ENCODE measurements at regions not wholly inside any gene's neighbourhood (a gene's known extent, or its start where the extent isn't known, plus 50 kb on each side); places are given as distances from the start of the nearest gene placed in this dataset.

DNA sequence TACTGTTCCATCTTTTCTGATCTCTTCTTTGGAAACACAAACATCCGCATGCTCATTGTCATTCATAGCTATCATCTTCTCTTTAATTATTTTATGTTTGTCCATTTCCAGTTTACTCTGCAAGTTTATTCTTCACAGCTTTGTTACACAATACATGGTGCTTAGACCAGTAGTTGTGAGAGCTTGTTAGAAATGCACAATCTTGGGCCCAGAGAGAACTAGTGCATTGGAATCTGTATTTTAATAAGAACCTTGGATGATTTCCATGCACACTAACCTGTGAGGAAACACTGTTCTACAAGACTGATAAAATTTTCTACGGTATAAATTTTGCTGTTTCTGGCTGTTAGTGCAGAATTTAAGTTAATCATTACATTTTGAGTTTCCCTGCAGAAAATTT lies 59.3 kb upstream of the SLC2A13 start:
- H3K4me1 ChIP-seq: no peaks in the 10 kb centered on the region
- no peak overlapping the region for H2AFZ ChIP-seq (replicated peaks)
- H4K20me1 ChIP-seq (ENCODE audit: low read depth): no peaks in the 10 kb centered on the region
- H3F3A ChIP-seq (ENCODE audit: low read depth): no peaks in the 10 kb centered on the region
- Mint-ChIP-seq H3K27ac (no peak overlapping the region), H3K9me3 (peaks cover 33% of the 10 kb centered on the region), H3K4me3 (no peak overlapping the region), H3K36me3 (no peaks in the 10 kb centered on the region), H3K27me3 (ENCODE audit: insufficient read depth, low read depth) (no peaks in the 10 kb centered on the region), H3K4me1 (no peaks in the 10 kb centered on the region)
- TF ChIP-seq, protein P1, sequence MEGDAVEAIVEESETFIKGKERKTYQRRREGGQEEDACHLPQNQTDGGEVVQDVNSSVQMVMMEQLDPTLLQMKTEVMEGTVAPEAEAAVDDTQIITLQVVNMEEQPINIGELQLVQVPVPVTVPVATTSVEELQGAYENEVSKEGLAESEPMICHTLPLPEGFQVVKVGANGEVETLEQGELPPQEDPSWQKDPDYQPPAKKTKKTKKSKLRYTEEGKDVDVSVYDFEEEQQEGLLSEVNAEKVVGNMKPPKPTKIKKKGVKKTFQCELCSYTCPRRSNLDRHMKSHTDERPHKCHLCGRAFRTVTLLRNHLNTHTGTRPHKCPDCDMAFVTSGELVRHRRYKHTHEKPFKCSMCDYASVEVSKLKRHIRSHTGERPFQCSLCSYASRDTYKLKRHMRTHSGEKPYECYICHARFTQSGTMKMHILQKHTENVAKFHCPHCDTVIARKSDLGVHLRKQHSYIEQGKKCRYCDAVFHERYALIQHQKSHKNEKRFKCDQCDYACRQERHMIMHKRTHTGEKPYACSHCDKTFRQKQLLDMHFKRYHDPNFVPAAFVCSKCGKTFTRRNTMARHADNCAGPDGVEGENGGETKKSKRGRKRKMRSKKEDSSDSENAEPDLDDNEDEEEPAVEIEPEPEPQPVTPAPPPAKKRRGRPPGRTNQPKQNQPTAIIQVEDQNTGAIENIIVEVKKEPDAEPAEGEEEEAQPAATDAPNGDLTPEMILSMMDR (IDR thresholded peaks at IDR 0.05): no peak
- TF ChIP-seq EZH2phosphoT487 (IDR thresholded peaks at IDR 0.05) (no peak), EZH2 (IDR thresholded peaks at IDR 0.05) (no peak)
- no peaks in the 10 kb centered on the region for H3K27me3 ChIP-seq
- H3K9me3 ChIP-seq (ENCODE audit: low read depth): peaks cover 12% of the 10 kb centered on the region
- no peaks in the 10 kb centered on the region for H3K79me2 ChIP-seq (ENCODE audit: low read depth)
- no peak overlapping the region for H3K4me3 ChIP-seq
- no peak for DNase-seq (ENCODE audit: low spot score)
- H3K9ac ChIP-seq: no peak overlapping the region
- H3K4me2 ChIP-seq: no peak overlapping the region
- H3K36me3 ChIP-seq: peaks cover 4% of the 10 kb centered on the region
- no peak overlapping the region for H3K27ac ChIP-seq

DNA sequence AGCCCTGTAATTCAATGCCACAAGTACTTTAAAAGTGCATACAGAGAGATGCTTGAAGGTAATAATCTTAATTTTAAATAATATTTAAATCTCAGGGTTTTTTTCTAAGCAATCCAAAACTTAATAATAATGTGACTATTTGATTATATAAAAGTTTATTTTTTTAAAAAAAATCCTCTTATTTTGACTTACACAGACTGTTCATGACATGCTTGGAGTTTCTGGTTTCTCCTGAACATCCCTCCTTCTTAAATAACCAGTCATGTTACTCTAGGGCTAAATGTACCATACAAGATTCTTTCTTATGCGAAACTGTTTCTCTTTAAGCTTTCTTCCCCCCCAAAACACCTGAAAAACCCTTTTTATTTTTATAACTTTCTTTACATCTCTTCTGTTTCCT lies 58.2 kb upstream of the SLC2A13 start:
- H3K36me3 ChIP-seq: peaks cover 11% of the 10 kb centered on the region
- Mint-ChIP-seq H3K27me3 (ENCODE audit: insufficient read depth, low read depth) (no peaks in the 10 kb centered on the region), H3K4me3 (no peak overlapping the region), H3K4me1 (no peaks in the 10 kb centered on the region), H3K36me3 (no peaks in the 10 kb centered on the region), H3K27ac (no peak overlapping the region), H3K9me3 (peaks cover 33% of the 10 kb centered on the region)
- H3K27ac ChIP-seq: no peak overlapping the region
- H3K9ac ChIP-seq: no peak overlapping the region
- no peaks in the 10 kb centered on the region for H4K20me1 ChIP-seq (ENCODE audit: low read depth)
- H3K4me1 ChIP-seq: no peaks in the 10 kb centered on the region
- H3K79me2 ChIP-seq (ENCODE audit: low read depth): no peaks in the 10 kb centered on the region
- no peak overlapping the region for H3K4me2 ChIP-seq
- H3K9me3 ChIP-seq (ENCODE audit: low read depth): peaks cover 12% of the 10 kb centered on the region
- peak; percentile 17 for DNase-seq (ENCODE audit: low spot score)
- TF ChIP-seq EZH2 (IDR thresholded peaks at IDR 0.05): no peak
- no peaks in the 10 kb centered on the region for H3K27me3 ChIP-seq
- H2AFZ ChIP-seq (replicated peaks): no peak overlapping the region
- no peak overlapping the region for H3K4me3 ChIP-seq
- no peaks in the 10 kb centered on the region for H3F3A ChIP-seq (ENCODE audit: low read depth)

DNA sequence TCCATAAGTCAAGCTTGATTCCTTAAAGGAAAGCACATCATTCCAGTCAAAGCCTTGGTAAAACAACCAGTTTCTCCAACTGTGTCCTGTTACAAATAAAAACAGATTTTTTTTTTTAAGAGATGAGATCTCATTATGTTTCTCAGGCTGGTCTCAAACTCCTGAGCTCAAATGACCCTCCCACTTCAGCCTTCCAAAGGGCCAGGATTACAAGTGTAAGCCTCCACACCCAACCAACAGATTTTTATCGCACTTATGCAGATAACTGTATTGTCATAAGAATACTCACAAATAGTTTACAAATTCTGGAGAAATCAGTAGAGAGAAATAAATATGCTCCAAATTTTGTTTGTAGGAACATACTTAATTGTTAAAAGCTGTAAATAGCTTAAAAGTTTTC lies 56.2 kb upstream of the SLC2A13 start:
- Histone ChIP-seq H3K9me3 (ENCODE audit: low read depth) (peaks cover 12% of the 10 kb centered on the region), H2AFZ (replicated peaks) (no peak overlapping the region), H3K4me1 (no peaks in the 10 kb centered on the region), H4K20me1 (ENCODE audit: low read depth) (no peaks in the 10 kb centered on the region), H3K36me3 (peaks cover 11% of the 10 kb centered on the region), H3F3A (ENCODE audit: low read depth) (no peaks in the 10 kb centered on the region), H3K27ac (no peak overlapping the region), H3K4me3 (no peak overlapping the region), H3K9ac (no peak overlapping the region), H3K79me2 (ENCODE audit: low read depth) (no peaks in the 10 kb centered on the region), H3K27me3 (no peaks in the 10 kb centered on the region), H3K4me2 (no peak overlapping the region)
- TF ChIP-seq EZH2phosphoT487 (IDR thresholded peaks at IDR 0.05) (no peak), EZH2 (IDR thresholded peaks at IDR 0.05) (no peak)
- TF ChIP-seq, protein P1 (IDR thresholded peaks at IDR 0.05): no peak
- no peaks in the 10 kb centered on the region for H3K4me1 Mint-ChIP-seq
- H3K4me3 Mint-ChIP-seq: no peak overlapping the region
- peaks cover 33% of the 10 kb centered on the region for H3K9me3 Mint-ChIP-seq
- DNase-seq (ENCODE audit: low spot score): no peak
- no peak overlapping the region for H3K27ac Mint-ChIP-seq
- H3K36me3 Mint-ChIP-seq: no peaks in the 10 kb centered on the region
- no peaks in the 10 kb centered on the region for H3K27me3 Mint-ChIP-seq (ENCODE audit: insufficient read depth, low read depth)

DNA sequence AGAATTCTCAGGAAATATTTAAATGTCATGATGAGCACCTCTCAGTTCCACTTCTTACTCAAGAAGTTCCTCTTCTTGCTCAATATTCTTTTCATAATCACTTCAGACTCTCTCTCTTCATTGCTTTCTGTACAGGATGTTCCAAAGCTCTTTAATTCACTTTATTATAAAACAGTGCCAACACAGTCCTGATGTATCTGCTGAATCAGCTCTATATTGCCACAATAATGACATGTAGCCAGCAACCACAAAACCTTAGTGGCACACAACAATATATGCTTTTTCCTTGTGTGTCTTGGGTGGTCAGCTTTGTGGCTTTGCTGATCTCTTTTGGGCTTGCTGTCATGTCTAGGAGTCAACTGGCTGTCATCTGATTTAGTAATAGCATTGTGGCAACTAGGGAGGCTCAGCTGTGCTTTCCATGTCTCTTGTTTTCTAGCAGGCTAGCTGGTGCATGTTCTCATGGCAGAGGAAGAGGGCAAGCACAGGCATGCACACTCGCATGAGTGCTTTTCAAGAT lies 52.8 kb upstream of the SLC2A13 start:
- no peak overlapping the region for H3K27ac ChIP-seq
- H3K36me3 ChIP-seq: peaks cover 11% of the 10 kb centered on the region
- Mint-ChIP-seq H3K9me3 (peaks cover 22% of the 10 kb centered on the region), H3K4me1 (peaks cover 5% of the 10 kb centered on the region), H3K27me3 (ENCODE audit: insufficient read depth, low read depth) (no peaks in the 10 kb centered on the region), H3K36me3 (no peaks in the 10 kb centered on the region), H3K4me3 (no peak overlapping the region), H3K27ac (no peak overlapping the region)
- TF ChIP-seq EZH2phosphoT487 (IDR thresholded peaks at IDR 0.05) (no peak), EZH2 (IDR thresholded peaks at IDR 0.05) (no peak)
- TF ChIP-seq, protein P1 (IDR thresholded peaks at IDR 0.05): no peak
- no peaks in the 10 kb centered on the region for H3K27me3 ChIP-seq
- H3K4me1 ChIP-seq: no peaks in the 10 kb centered on the region
- no peak overlapping the region for H3K4me2 ChIP-seq
- H2AFZ ChIP-seq (replicated peaks): no peak overlapping the region
- peaks cover 7% of the 10 kb centered on the region for H3K9me3 ChIP-seq (ENCODE audit: low read depth)
- H3K4me3 ChIP-seq: no peak overlapping the region
- H3K79me2 ChIP-seq (ENCODE audit: low read depth): no peaks in the 10 kb centered on the region
- no peaks in the 10 kb centered on the region for H3F3A ChIP-seq (ENCODE audit: low read depth)
- H3K9ac ChIP-seq: no peak overlapping the region
- no peaks in the 10 kb centered on the region for H4K20me1 ChIP-seq (ENCODE audit: low read depth)
- no peak for DNase-seq (ENCODE audit: low spot score)

All from neural progenitor cell (in vitro differentiated cells).